Activated CD4-positive, alpha-beta T cell treated with anti-CD3 and anti-CD28 coated beads, Interleukin-2, Interleukin-6, amounts not matched to agents 100 ng/mL and 50 ng/mL, durations not matched to agents 16 hours and 8 hours (primary cell): ENCODE measurements at regions not wholly inside any gene's neighbourhood (a gene's known extent, or its start where the extent isn't known, plus 50 kb on each side); places are given as distances from the start of the nearest gene placed in this dataset.

Experiments
- DNase-seq: peaks from one replicate; pipeline ENCODE4 v3.0.0-alpha.2; 2020

DNA sequence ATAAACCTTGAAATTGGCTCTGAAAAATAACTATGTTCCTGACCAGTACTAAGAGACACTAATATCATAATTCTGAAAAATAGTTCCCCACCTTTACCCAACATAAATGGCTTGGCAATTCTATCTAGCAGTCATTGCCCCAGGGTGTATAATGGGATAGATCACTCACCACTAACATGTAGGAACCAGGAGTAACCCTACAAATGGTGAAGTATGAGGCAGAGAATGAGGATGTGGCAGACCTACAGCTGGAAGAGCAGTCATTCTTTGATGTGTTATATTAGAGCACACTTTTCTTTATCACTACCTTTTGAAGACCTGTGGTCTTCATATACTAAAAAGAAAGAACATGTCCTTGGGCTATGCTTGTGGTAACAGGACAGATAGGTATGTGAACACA is 136.5 kb upstream of the SYNDIG1 start:
- DNase-seq, result no peak

DNA sequence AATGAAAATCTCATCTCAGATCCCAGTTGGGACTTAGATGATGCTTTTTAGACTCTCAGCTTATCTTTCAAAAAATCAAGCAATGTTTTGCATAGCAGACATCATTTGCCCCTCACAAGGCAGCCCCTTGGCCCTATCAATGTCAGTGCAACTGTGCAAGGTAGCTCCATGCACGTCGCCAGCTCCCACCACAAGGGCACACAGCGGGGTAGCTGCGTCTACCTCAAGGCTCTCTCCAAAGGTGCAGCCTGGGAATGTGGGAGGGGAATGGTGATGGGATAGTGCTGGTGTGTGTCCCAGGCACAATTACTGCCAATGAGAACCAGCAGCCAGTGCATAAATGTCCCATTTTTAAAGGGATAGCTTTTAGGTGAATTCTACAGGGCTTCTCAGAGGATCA is 137.5 kb upstream of the SYNDIG1 start:
- DNase-seq, result no peak

DNA sequence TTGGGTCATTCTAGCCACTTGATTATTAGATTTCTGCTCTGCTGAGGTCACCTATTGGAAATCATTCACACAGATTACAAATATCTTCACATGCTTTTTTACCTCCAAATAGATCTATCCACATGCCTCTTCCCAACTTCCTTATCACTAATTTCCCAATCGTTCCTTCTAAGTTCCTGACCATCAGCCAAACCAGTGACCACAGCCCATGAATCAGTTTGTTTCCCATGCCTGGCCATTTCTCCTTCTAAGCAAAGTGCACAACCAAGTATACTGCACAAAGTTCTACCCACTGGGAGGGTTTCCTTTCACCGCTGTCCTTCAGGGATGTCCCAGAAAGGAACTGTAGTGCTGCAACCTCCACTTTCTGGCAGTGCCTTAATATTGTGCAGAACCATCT is 140.5 kb upstream of the SYNDIG1 start:
- no peak for DNase-seq

DNA sequence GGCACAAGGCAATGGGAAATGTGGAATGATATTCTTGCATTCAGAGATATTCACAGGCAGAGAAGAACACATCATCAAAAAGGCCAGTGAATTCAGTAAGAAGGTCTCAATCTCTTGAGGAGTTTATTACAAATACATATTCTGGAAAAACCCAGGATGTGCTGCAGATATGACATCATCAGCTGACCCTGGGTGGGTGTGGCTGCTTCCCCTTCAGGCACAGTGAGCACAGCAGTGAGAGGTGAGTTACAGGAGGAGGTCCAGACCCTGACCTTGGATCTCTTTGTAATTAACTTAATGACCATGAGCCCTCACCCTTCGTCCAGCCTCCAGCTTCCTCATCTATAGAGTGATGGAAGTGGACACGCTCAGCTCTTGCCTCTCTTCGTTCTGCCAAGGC is 147.5 kb upstream of the SYNDIG1 start:
- no peak for DNase-seq

DNA sequence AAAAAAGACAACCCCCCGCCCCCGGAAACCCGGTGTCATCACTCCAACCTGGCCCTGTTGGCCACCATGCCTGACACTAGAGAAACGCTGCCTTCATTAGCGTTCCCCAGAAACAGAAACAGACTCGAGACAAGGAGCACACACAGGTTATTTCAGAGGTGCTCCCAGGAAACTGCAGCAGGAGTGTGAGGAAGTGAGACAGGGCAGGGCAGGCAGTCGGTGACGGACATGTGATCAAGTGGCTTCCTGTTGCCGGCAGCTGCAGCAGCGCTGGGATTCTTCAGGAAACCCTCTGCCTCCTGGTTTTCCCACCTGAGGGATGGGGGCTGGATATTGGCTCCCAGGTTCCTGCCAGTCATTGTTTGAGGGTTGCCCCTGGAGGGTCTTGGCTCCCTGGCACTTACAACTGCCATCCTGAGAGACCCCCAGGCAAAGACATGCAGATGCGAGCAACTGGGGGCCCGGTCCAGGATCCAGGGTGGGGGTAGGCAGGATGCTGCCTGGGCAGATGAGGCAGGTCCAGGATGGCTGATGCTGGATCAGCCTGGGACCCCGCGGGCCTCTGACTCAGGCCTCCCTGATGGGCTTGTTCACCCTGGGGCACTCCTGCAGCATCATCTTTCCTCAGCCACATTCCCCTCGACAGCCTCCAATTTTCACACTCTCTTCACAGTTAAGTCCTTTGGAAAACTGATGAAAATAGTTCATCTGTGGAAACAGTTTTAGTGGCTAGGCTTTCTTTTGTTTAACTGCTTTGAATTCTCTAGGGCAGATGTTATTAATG is 150.7 kb upstream of the SYNDIG1 start:
- DNase-seq, result no peak

DNA sequence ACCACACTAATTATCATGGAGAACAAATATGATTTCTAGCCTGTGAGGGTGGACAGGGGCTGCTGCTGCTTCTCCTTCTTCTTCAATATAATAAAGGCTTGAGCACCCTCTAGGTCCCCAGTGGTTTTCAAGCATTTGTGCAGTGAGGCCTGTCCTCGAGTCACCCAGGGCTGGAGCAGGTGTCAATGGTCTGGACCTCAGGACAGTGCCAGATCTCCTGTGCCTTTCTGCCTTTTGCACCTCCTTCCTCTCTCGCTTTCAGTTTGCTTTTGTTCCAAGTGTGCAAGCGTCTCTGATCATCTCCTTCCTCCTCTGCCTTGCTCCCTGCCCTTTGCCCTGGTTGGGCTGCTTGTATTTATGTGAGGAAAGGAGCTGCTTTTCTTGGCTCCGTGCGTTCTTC is 152.2 kb upstream of the SYNDIG1 start:
- no peak for DNase-seq

DNA sequence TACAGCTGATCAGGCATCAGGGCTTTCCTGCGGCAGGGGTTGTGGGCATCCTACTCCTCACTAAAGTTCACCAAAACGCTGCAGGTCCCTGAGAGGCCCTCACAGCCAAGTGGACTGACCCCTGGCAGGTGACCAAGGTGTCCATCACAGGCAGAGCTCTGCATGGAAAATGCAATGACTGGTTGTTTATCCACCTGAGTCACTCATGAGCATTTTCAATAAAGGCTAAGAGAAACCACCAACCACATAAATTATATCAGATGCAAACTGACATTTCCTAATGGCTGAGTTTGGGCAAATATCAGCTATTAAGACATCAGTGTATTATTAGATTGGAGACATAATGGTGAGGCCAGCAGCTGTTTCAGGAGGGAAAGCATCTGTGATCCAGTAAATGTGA is 152.7 kb upstream of the SYNDIG1 start:
- no peak for DNase-seq

DNA sequence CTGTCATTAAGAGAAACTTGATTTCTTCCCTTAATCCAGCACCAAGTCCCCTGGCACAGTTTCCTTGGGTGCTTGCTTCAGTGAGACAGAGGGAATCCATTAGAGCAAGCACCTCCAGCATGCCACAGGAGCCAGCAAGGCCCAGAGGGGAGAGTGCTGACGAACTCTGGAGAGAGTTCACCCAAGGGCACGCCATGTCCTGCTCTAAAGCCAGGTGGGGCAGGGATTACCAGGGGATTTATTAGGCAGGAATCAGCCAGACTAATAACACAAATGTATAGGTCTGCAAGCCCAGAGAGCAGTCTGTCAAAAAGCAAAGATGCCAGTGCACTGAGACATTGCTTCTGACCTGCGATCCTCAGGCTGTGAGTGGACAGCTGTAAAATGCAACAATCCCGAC is 155.4 kb upstream of the SYNDIG1 start:
- no peak for DNase-seq

DNA sequence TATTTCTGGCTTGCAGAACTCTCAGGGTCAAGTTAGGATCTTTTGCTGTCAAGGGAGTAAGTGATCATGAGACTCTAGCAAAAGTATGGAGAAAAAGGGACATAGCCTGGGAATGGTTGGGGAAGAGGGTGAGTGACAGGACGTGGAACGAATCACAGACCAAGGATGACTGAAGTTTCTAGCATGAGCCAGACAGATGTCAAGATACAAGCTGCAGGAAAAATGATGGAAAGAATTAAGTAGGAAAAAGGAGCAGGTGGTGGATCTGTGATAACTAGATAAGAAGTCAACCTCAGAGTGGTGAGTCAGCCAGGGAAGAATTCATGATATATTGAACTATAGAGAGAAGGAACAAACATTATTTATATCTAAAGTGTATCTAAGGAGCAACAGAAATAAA is 159.8 kb upstream of the SYNDIG1 start:
- no peak for DNase-seq

DNA sequence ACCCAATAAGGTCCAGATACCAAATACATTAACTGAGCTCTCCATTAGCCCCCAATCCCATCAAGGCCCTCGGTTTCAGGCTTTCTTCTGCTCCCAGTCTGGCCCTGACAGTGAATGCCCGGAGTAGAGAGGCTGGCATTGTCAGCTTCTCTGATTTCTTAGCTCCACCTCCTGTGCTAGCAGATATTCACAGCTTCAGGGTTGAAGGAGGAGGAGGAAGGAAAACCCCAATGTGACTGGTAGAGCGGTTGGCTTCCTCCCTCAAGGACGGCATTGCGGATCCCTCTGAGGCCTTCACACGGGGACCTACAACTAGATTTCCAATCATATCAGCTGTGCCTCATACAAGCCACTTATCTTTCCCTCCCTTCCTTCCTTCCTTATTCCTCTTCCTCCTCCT is 164.1 kb upstream of the SYNDIG1 start:
- no peak for DNase-seq

DNA sequence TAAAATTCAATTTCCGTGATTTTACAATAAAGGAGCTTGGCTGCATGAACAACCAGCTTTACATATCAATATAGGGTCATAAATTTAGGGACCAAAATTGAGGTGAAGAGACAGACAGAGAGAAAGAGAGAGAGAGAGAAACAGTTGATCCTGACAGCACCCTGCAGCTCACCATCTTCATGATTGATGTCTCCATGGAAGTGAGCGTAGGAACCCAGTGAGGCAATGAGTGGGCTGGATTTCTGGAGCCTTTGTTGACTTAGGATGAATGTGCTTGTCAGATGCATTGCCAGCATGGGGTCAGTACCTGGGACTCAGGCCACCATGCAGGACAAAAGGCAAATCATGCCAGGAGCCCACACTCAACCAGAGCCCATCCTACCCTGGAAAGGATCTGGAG is 165.1 kb upstream of the SYNDIG1 start:
- DNase-seq, result no peak

DNA sequence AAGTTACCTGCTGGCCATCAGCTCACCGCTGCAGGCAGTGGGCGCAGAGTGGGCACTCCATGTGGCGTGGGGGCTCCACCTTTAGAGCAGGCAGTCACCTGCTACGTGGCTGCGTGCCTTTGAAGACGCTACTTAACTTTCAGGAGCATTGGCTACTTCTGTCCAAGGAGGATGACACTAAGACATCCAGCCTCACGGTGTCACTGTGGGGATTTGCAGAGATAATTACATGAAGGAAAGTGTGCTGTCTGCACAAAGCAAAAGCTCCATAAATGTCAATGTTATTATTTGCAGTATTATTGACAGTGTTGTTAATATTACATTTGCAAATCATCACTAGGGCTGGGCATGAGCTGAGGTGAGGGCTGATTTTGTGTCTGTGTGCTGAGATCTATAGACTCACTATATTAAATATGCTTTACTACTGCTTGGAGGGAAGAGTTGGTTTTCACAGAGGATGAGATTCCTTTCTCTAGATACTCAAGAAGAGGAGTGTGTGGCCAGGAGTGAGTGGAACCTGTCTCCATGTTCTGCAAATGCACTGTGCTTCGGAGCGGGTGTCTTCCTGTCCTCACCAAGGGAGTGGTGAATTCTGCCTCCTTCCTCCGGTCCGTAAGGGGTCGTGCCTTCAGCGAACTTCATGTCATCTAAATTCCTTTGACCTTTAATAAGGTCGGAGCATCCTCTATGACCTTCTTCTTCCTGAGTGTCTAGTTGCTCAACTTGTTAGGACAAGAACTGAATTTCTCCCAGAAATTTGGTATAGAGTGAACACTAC is 165.8 kb upstream of the SYNDIG1 start:
- no peak for DNase-seq

DNA sequence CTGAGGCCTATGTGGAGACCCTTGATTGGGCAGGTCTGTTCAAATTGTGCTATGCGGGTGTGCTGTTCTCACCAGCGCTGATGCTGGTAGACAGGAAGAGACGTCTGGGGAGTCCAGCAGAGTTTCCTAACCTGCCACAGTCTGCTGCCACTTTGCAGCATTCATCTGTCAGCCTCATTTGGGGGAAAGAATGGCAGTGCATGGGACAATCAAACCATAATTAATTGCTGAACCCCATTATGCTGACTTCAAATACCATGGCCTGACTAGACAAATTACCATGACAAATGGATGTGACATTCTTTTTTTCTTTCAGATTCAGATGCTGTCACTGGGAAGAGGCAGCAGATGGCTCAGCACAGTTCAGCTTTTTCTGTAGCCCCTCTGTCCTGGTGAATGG is 171.4 kb upstream of the SYNDIG1 start:
- no peak for DNase-seq

DNA sequence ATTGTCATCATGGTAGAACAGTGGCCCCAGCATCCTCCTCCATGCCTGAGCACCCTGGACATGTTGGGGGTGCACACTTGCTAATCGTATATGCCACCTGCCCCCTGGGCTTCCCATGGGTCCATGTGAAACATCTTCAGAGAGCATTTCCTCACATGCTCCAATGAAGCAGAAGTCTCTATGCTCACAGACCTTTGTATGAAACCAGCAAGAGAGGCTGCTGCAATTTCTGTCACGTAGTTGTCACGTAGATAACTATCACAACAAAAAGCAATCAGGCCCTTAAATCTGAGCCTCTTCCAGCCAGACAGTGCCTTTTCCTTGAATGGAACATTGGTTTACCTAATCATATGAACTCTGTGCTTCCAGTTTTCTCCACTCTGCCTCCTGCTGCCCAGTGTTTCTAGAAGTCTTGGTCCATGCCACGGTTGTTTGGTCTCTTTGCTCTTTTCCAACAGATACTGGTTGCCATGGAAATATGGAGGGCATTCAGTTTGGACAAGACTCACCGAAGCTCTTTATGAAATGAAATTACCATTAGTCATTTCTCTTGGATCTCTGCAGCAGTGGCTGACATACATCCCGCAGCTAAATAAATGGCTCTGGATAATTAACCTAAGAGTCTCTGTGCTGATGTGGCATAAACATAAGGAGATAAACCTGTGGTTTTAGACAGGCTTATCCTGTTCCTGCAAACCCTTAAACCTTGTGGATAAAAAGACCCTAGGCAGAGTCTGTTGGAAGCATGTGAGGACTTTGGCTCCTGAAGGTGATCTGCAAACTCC is 172.8 kb upstream of the SYNDIG1 start:
- DNase-seq, result no peak

DNA sequence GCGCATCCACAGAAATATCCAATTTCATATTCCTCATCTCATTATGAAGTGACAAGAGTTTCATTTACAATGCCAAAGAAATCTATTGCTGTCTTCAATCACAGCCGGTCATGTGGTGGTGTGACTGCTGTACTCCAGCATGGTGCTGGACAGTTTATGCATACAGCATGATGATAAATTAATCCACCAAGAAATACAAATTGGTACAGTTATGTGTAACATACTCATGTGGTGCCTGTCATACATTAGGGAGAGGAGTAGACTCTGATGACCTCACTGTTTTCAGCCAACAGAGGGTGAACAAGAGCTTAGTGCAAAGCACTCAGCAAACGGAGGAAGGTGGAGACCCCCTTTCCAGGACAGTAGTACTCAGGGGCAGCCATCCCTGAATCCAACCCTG is 178.4 kb upstream of the SYNDIG1 start:
- no peak for DNase-seq

DNA sequence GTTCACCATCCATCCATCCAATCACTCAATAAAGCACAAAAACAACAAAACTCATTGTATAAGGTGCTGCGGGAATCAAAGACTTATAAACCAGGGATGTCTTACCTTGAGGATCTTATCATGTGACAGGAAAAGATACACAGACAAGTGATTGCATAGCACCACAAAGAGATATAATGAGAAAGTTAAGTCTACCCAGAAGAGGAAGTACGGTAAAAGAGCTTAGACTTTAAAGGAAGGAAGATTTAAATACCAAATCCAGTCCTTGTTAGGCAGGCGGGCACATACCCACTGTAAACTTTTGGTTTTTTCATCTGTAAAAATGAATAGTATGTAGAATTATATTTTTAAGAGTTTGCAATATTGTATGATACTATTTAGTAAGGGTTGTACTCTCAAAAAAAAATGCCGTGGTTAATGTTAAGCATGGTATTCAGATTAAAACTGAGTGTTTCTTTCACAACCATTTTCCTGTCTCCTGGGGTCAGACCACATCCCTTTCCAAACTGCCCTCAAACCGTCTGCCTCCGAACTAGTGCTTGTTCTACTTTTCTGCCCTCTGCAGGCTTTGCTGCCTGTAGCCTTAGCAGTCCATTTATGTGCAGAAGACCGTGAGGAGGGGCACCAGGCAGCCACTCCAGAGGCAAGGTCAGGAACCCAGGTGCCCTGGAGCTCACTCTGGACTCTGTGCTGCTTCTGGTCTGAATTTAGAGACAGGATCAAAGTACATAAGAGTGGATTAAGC is 179.5 kb upstream of the SYNDIG1 start:
- DNase-seq, result peak; percentile 59

DNA sequence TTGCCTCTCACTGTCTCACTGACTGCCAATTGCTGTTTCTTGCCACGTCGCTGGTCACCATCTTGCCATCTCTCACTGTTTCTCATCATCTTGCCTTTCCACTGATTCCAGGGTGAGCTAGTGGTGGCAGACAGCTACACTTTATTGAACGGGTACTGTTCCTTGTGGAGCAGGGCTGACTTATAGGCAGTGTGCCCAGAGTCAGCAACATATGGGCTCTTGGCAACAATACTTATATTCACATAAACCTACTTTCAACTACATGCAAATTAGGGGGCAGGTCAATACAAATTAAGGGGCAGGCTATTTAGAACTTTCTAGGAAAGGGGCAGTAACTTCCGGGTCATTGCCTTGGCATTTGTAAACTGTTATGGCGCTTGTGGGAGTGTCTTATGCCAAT is 186.2 kb upstream of the SYNDIG1 start:
- no peak for DNase-seq

DNA sequence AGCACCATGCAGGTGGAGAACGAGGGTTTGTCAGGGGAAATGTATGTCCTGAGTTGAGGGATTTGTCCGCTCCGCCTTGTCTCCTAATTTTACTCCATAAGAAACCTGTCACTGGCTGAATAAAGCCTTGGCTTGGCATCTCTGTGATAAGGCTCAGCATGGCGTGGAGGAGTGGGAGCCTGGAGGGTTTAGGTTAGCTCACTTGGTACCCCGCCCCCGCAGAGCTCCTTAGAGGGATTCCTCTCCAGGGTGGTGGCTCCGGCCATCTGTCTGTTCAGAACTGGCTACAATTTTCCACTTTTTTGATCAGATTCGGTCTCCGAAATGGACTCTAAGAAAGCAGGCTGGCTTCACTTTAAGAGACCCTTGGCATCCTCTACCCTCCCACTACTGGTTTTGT is 192.2 kb upstream of the SYNDIG1 start:
- no peak for DNase-seq

DNA sequence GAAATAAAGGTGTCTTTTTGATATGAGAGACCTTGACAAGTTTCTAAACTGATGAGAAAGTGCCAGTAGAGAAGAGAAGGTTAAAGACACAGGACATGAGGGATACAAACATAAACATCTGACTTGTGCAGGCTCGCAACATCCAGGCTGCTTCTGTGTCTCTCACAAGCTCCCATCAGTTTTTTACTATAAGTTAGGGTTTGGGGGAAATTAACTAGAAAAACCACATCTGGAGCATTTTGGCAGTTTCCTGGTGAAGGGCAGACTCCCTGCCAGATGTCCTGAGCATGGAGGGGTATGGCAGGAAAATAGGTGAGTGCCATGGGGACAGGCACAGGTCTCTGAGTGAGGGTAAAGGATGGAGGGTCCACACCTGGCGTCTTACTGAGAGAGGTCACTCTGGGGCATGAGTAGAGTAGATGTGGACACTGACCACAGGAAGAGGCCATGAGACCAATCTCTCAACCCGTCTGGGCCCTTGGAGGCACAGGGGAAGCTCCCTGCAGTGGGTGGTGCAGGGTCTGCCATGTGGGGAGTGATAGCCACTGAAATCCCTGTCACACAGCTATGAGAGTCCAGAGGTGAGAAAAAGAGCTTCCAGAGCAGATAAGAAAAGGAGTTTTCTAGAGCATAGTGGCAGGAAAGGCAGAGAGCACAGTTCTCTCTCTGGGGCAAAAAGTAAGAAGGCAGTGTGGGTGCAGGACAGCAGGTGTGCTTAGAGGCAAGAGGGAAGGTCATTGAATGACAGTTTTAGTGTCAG is 193.3 kb upstream of the SYNDIG1 start:
- no peak for DNase-seq

DNA sequence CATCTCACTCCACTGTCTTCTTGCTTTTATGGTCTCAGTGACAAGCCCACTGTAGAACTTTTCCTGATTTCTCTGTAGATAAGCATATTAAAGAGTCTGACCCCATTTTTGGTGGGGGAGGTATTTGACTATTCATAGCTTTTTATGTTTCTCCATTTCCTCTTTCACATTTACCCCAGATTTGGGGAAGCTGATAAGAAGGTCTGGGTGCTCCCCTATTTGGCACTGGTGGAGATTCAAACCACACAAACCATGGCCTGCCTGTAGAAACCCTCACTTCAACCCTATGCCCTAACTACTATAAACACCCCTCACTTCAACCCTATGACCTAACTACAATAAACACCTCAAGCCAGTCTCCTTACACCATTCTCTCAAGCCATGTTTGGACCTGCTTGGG is 196.2 kb upstream of the SYNDIG1 start:
- no peak for DNase-seq

DNA sequence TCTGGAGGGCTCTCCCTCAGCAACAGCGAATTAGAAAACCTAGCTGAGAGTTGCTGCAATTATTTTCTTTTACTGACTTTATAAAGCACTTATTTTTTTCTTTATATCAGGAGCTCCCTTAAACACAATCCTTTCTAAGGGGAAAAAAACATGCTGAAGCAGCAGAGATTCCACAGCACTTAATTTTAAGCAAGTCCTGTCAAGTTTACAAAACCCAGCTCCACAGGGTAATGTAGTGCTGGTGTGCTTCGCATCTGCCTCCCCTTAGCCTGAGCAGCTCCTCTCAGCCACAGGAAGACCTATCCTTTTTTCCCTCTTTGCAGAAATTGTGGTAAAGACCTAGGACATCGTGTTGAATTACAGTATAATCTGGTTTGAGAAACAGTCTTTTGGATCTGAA is 208.1 kb upstream of the SYNDIG1 start:
- DNase-seq, result no peak

DNA sequence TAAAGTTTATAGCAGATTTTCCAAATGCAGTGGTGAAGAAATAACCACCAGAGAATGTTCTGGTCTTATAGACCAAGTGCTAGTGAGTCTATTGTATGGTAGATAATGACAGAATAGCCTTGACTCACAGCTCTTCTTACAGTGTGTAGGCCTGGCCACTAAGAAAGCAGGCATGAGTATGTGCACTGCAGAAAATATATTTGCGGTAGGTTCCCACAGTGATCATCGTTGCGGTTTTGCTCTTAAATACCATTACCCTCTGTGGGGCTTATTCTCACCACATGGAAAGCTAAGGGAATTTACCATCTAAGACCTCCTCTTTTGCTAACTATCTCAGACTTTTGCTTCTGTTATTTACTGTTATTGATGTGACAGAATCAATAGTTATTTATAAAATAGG is 212.3 kb upstream of the SYNDIG1 start:
- no peak for DNase-seq
